ENCODE measurements at regions not wholly inside any gene's neighbourhood (a gene's known extent, or its start where the extent isn't known, plus 50 kb on each side); places are given as distances from the start of the nearest gene placed in this dataset.

DNA sequence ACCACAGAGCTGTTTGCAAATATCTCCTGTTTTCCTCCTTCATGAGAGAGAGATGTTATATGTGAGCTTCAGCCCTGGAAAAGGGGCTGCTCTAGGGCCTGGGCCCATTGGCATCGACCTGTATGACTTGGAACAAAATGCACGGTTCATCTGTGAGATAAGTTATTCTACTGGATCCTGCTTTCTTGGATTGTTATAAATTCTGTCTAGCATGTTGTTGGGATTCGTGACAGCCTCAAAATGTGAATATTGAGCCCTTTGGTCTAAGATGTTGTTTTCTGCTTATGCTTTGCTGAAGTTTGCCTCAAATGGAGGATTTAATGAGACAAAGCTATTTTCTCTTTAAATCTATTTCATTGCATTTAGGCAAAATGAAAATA, 372.9 kb downstream of the EN1 start:
- no peak for TF ChIP-seq POLR2A (IDR thresholded peaks at IDR 0.05)
- TF ChIP-seq, protein P1, sequence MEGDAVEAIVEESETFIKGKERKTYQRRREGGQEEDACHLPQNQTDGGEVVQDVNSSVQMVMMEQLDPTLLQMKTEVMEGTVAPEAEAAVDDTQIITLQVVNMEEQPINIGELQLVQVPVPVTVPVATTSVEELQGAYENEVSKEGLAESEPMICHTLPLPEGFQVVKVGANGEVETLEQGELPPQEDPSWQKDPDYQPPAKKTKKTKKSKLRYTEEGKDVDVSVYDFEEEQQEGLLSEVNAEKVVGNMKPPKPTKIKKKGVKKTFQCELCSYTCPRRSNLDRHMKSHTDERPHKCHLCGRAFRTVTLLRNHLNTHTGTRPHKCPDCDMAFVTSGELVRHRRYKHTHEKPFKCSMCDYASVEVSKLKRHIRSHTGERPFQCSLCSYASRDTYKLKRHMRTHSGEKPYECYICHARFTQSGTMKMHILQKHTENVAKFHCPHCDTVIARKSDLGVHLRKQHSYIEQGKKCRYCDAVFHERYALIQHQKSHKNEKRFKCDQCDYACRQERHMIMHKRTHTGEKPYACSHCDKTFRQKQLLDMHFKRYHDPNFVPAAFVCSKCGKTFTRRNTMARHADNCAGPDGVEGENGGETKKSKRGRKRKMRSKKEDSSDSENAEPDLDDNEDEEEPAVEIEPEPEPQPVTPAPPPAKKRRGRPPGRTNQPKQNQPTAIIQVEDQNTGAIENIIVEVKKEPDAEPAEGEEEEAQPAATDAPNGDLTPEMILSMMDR (IDR thresholded peaks at IDR 0.05) = no peak

All from adrenal gland (tissue), 5 donors.